H1 (cell line): ENCODE measurements at regions not wholly inside any gene's neighbourhood (a gene's known extent, or its start where the extent isn't known, plus 50 kb on each side); places are given as distances from the start of the nearest gene placed in this dataset.

Experiments
- EGR1 ChIP-seq: IDR thresholded peaks from 2 replicates; pipeline ENCODE4 v1.6.1; 2011; ENCODE audit warnings: low read depth, low read length, borderline replicate concordance
- EZH2 ChIP-seq: fragments of 200-600 bp; sonication (generic); IDR thresholded peaks from 2 replicates; pipeline ENCODE4 v1.7.1; 2012; ENCODE audit warnings: low read depth, mild to moderate bottlenecking, moderate library complexity, low read length, inconsistent platforms; ENCODE audit not compliant: severe bottlenecking
- FOSL1 ChIP-seq: IDR thresholded peaks from 2 replicates; pipeline ENCODE4 v1.6.1; 2011; ENCODE audit warnings: mild to moderate bottlenecking, low read depth, low read length, moderate library complexity; ENCODE audit not compliant: insufficient read depth
- GABPA ChIP-seq: IDR thresholded peaks from 2 replicates; pipeline ENCODE4 v1.6.1; 2011; ENCODE audit warnings: mild to moderate bottlenecking, low read length, moderate library complexity, borderline replicate concordance; ENCODE audit not compliant: insufficient read depth
- HDAC6 ChIP-seq: IDR thresholded peaks from one replicate; pipeline ENCODE4 v1.7.1; 2012; ENCODE audit warnings: low read depth, mild to moderate bottlenecking, inconsistent platforms, low read length, moderate library complexity
- POLR2A ChIP-seq, 2 experiments: IDR thresholded peaks; 1 replicate in 1 of 2; 2 replicates in 1 of 2; pipeline ENCODE4 v1.6.1; 2011; ENCODE audit warnings: low read depth in 2 of 2, low read length in 2 of 2, mild to moderate bottlenecking in 2 of 2; ENCODE audit errors: control extremely low read depth in 1 of 2
- POLR2AphosphoS5 ChIP-seq: IDR thresholded peaks from 2 replicates; pipeline ENCODE4 v1.6.1; 2011; ENCODE audit warnings: low read depth, low read length
- SAP30 ChIP-seq: fragments of 300-600 bp; sonication (generic); IDR thresholded peaks from 2 replicates; pipeline ENCODE4 v1.7.1; 2012; ENCODE audit warnings: low read length, moderate library complexity, mild to moderate bottlenecking, inconsistent platforms; ENCODE audit not compliant: insufficient read depth, insufficient replicate concordance
- SIX5 ChIP-seq: IDR thresholded peaks from 2 replicates; pipeline ENCODE4 v1.6.1; 2011; ENCODE audit warnings: mild to moderate bottlenecking, low read depth, low read length
- TAF1 ChIP-seq: IDR thresholded peaks from 2 replicates; pipeline ENCODE4 v1.6.1; 2011; ENCODE audit warnings: mild to moderate bottlenecking, low read depth, low read length
- TF ChIP-seq, protein P1 (sequence below), 3 experiments: IDR thresholded peaks; 1 replicate in 2 of 3; 2 replicates in 1 of 3; pipeline versions ENCODE4 v1.5.1 to v1.6.1; 2011; ENCODE audit warnings: low read length in 3 of 3, mild to moderate bottlenecking in 3 of 3, inconsistent platforms in 2 of 3, low read depth in 1 of 3, moderate library complexity in 1 of 3; ENCODE audit not compliant: insufficient read depth in 1 of 3; ENCODE audit errors: control extremely low read depth in 1 of 3

DNA sequence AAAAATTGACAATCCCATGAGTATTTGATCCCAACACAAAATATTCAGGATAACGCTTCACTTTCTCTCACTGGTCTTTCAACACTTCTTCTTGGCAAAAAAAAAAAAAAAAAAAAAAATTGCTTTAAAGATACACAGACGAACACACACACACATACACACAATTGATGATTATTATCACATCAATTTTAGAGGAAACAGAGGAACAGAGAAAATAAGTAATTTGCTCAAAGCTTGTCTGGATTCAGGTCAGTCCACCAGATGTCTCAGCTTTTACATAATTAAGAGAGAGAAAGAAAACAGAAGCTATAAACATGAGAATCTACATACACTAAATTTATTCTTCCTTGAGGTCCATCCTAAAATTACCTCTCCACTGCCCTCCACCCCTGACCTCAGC is 183.4 kb downstream of the MZT1 start:
- TF ChIP-seq, protein P1, sequence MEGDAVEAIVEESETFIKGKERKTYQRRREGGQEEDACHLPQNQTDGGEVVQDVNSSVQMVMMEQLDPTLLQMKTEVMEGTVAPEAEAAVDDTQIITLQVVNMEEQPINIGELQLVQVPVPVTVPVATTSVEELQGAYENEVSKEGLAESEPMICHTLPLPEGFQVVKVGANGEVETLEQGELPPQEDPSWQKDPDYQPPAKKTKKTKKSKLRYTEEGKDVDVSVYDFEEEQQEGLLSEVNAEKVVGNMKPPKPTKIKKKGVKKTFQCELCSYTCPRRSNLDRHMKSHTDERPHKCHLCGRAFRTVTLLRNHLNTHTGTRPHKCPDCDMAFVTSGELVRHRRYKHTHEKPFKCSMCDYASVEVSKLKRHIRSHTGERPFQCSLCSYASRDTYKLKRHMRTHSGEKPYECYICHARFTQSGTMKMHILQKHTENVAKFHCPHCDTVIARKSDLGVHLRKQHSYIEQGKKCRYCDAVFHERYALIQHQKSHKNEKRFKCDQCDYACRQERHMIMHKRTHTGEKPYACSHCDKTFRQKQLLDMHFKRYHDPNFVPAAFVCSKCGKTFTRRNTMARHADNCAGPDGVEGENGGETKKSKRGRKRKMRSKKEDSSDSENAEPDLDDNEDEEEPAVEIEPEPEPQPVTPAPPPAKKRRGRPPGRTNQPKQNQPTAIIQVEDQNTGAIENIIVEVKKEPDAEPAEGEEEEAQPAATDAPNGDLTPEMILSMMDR (IDR thresholded peaks at IDR 0.05; ENCODE audit: control extremely low read depth in 1 of 3, insufficient read depth in 1 of 3, low read depth in 1 of 3, low read length in 3 of 3) = no peak
- TF ChIP-seq POLR2AphosphoS5 = no peak
- no peak for TF ChIP-seq SAP30
- no peak for TF ChIP-seq POLR2A (IDR thresholded peaks at IDR 0.05; ENCODE audit: control extremely low read depth in 1 of 2, low read depth in 2 of 2, low read length in 2 of 2)
- TF ChIP-seq HDAC6 = no peak
- TF ChIP-seq FOSL1 = no peak
- TF ChIP-seq SIX5 = no peak
- TF ChIP-seq EZH2 = no peak
- TF ChIP-seq EGR1 = no peak
- no peak for TF ChIP-seq GABPA
- TF ChIP-seq TAF1 = no peak
